H1 (cell line): ENCODE measurements at regions not wholly inside any gene's neighbourhood (a gene's known extent, or its start where the extent isn't known, plus 50 kb on each side); places are given as distances from the start of the nearest gene placed in this dataset.

ENCODE experiments used
- CTCF ChIA-PET: fragments of 300-600 bp; sonication (Branson Sonifier 250); formaldehyde crosslinking; loops from one replicate; lab custom pipeline; 2021; ENCODE audit not compliant: partially characterized antibody; lab: Charles Lee
- POLR2A ChIA-PET: fragments of 300-600 bp; sonication (Branson Sonifier 250); formaldehyde crosslinking; loops from one replicate; lab custom pipeline; 2021; ENCODE audit warnings: inconsistent platforms; ENCODE audit not compliant: partially characterized antibody; lab: Charles Lee
- DNase-seq, 2 experiments: peaks; one replicate each; pipeline versions ENCODE4 v3.0.0 to v3.0.0-alpha.2; 2010 to 2022; ENCODE audit warnings: low spot score in 2 of 2, low read depth in 1 of 2, mixed read lengths in 1 of 2
- FAIRE-seq: peaks from 2 replicates; lab custom pipeline; 2011; peaks lifted over from hg19 to GRCh38; lab: Jason Lieb, UNC
- H2AFZ ChIP-seq: 2 replicates; pipeline ENCODE4 v1.8.1; 2012; ENCODE audit warnings: low read length, inconsistent platforms
- H2AK5ac ChIP-seq: 2 replicates; pipeline ENCODE4 v1.6.1; 2013; ENCODE audit warnings: low read depth, low read length
- H2BK120ac ChIP-seq: replicated peaks from 2 replicates; pipeline ENCODE3; 2013; ENCODE audit warnings: low read depth, low read length, inconsistent platforms
- H2BK12ac ChIP-seq: 2 replicates; pipeline ENCODE4 v1.6.1; 2013; ENCODE audit warnings: low read depth, low read length
- H2BK15ac ChIP-seq: 2 replicates; pipeline ENCODE4 v1.6.1; 2013; ENCODE audit warnings: low read length
- H2BK20ac ChIP-seq: 2 replicates; pipeline ENCODE4 v1.6.1; 2013; ENCODE audit warnings: low read length
- H2BK5ac ChIP-seq: 2 replicates; pipeline ENCODE4 v1.6.1; 2013; ENCODE audit warnings: low read depth, low read length
- H3K14ac ChIP-seq: 2 replicates; pipeline ENCODE4 v1.6.1; 2013; ENCODE audit warnings: inconsistent platforms; ENCODE audit not compliant: insufficient read length
- H3K18ac ChIP-seq: 2 replicates; pipeline ENCODE4 v1.6.1; 2013; ENCODE audit warnings: low read length; ENCODE audit errors: extremely low read depth
- H3K23ac ChIP-seq: 2 replicates; pipeline ENCODE4 v1.6.1; 2013; ENCODE audit warnings: inconsistent platforms; ENCODE audit not compliant: insufficient read length
- H3K23me2 ChIP-seq: 2 replicates; pipeline ENCODE4 v1.6.1; 2013; ENCODE audit warnings: low read depth, low read length
- H3K27ac ChIP-seq: 2 replicates; pipeline ENCODE4 v1.6.1; 2011; ENCODE audit warnings: low read depth, low read length, inconsistent platforms
- H3K27me3 ChIP-seq, 4 experiments: replicated peaks in 1 of 4; 1 replicate in 1 of 4; 2 replicates in 3 of 4; pipeline versions ENCODE4 v1.6.1 to v1.8.1; 2011 to 2013; ENCODE audit warnings: low read length in 3 of 4, mild to moderate bottlenecking in 3 of 4, inconsistent platforms in 2 of 4, mixed read lengths in 2 of 4, moderate library complexity in 1 of 4; ENCODE audit not compliant: control insufficient read depth in 3 of 4, insufficient read depth in 3 of 4; ENCODE audit errors: extremely low read depth in 1 of 4
- H3K36me3 ChIP-seq, 4 experiments: 2 replicates each; pipeline versions ENCODE4 v1.6.1 to v1.8.1; 2011 to 2013; ENCODE audit warnings: mild to moderate bottlenecking in 4 of 4, low read length in 3 of 4, moderate library complexity in 2 of 4, control low read depth in 1 of 4, inconsistent platforms in 1 of 4; ENCODE audit not compliant: insufficient read depth in 4 of 4, control insufficient read depth in 2 of 4
- H3K4ac ChIP-seq: replicated peaks from 2 replicates; pipeline ENCODE3; 2013; ENCODE audit warnings: low read length, low read depth, mixed read lengths, inconsistent platforms; ENCODE audit not compliant: insufficient read length
- H3K4me1 ChIP-seq, 4 experiments: replicated peaks in 1 of 4; 1 replicate in 1 of 4; 2 replicates in 3 of 4; pipeline versions ENCODE4 v1.6.1 to v1.8.1; 2011 to 2013; ENCODE audit warnings: low read length in 3 of 4, inconsistent platforms in 2 of 4, mixed read lengths in 1 of 4; ENCODE audit not compliant: insufficient read depth in 4 of 4, control insufficient read depth in 3 of 4
- H3K4me2 ChIP-seq, 2 experiments: 2 replicates each; pipeline versions ENCODE4 v1.6.1 to v1.8.1; 2011 to 2013; ENCODE audit warnings: low read depth in 2 of 2, low read length in 2 of 2, control low read depth in 1 of 2, inconsistent platforms in 1 of 2, mild to moderate bottlenecking in 1 of 2; ENCODE audit not compliant: insufficient read depth in 1 of 2
- H3K4me3 ChIP-seq, 4 experiments: fragments of 200-600, 300-600 bp in 1 of 4; sonication (generic), shearing (Covaris generic), sonication (Bioruptor Twin) in 1 of 4; 2 replicates each; pipeline versions ENCODE4 v1.5.1 to v1.8.1; 2011 to 2016; ENCODE audit warnings: low read length in 4 of 4, low read depth in 3 of 4, control low read depth in 2 of 4, inconsistent platforms in 2 of 4, mild to moderate bottlenecking in 2 of 4, mixed read lengths in 1 of 4, moderate library complexity in 1 of 4; ENCODE audit not compliant: insufficient read depth in 2 of 4; ENCODE audit errors: extremely low read depth in 1 of 4
- H3K56ac ChIP-seq: replicated peaks from 2 replicates; pipeline ENCODE3; 2013; ENCODE audit warnings: low read depth, mild to moderate bottlenecking, mixed read lengths, low read length, inconsistent platforms; ENCODE audit not compliant: insufficient read length
- H3K79me1 ChIP-seq: 2 replicates; pipeline ENCODE4 v1.6.1; 2013; ENCODE audit warnings: low read depth, low read length, control low read depth
- H3K79me2 ChIP-seq, 2 experiments: 2 replicates each; pipeline versions ENCODE4 v1.6.1 to v1.8.1; 2012 to 2013; ENCODE audit warnings: low read length in 2 of 2, mild to moderate bottlenecking in 2 of 2, inconsistent platforms in 1 of 2; ENCODE audit not compliant: insufficient read depth in 2 of 2, control insufficient read depth in 1 of 2
- H3K9ac ChIP-seq, 4 experiments: replicated peaks in 1 of 4; 1 replicate in 1 of 4; 2 replicates in 3 of 4; pipeline versions ENCODE4 v1.6.1 to v1.8.1; 2011 to 2013; ENCODE audit warnings: low read depth in 3 of 4, low read length in 3 of 4, control low read depth in 2 of 4, mild to moderate bottlenecking in 2 of 4, moderate library complexity in 2 of 4, inconsistent platforms in 1 of 4; ENCODE audit errors: extremely low read depth in 1 of 4
- H3K9me3 ChIP-seq, 2 experiments: 2 replicates each; pipeline versions ENCODE4 v1.6.1 to v1.8.1; 2012 to 2013; ENCODE audit warnings: mild to moderate bottlenecking in 2 of 2, moderate library complexity in 2 of 2, control low read depth in 1 of 2, inconsistent platforms in 1 of 2, low read depth in 1 of 2, low read length in 1 of 2, mixed read lengths in 1 of 2; ENCODE audit not compliant: insufficient read depth in 2 of 2
- H4K20me1 ChIP-seq, 2 experiments: replicated peaks in 1 of 2; 2 replicates each; pipeline versions ENCODE3 to v1.8.1; 2011 to 2013; ENCODE audit warnings: inconsistent platforms in 2 of 2, low read length in 2 of 2, mild to moderate bottlenecking in 1 of 2; ENCODE audit not compliant: insufficient read depth in 2 of 2, control insufficient read depth in 1 of 2
- H4K5ac ChIP-seq: 2 replicates; pipeline ENCODE4 v1.6.1; 2013; ENCODE audit warnings: low read length, low read depth, mixed read lengths, inconsistent platforms; ENCODE audit not compliant: insufficient read length
- H4K8ac ChIP-seq: 2 replicates; pipeline ENCODE4 v1.8.0; 2013; ENCODE audit warnings: mild to moderate bottlenecking, moderate library complexity, low read length, inconsistent platforms; ENCODE audit not compliant: insufficient read depth; ENCODE audit errors: extremely low read depth
- H4K91ac ChIP-seq: replicated peaks from 2 replicates; pipeline ENCODE3; 2013; ENCODE audit warnings: low read length, mixed read lengths, inconsistent platforms; ENCODE audit not compliant: insufficient read length
- ATF3 ChIP-seq: IDR thresholded peaks from 2 replicates; pipeline ENCODE4 v1.6.1; 2011; ENCODE audit warnings: low read depth, mild to moderate bottlenecking, low read length; ENCODE audit not compliant: insufficient read depth
- CHD1 ChIP-seq: IDR thresholded peaks from 2 replicates; pipeline ENCODE4 v1.6.1; 2012; ENCODE audit warnings: low read depth, low read length, improper control_type of control experiment
- GABPA ChIP-seq: IDR thresholded peaks from 2 replicates; pipeline ENCODE4 v1.6.1; 2011; ENCODE audit warnings: mild to moderate bottlenecking, low read length, moderate library complexity, borderline replicate concordance; ENCODE audit not compliant: insufficient read depth
- HDAC6 ChIP-seq: IDR thresholded peaks from one replicate; pipeline ENCODE4 v1.7.1; 2012; ENCODE audit warnings: low read depth, mild to moderate bottlenecking, inconsistent platforms, low read length, moderate library complexity
- KDM1A ChIP-seq: fragments of 200-600, 300-600 bp; sonication (generic); IDR thresholded peaks from 2 replicates; pipeline ENCODE4 v1.7.1; 2016; ENCODE audit warnings: mild to moderate bottlenecking, low read length, borderline replicate concordance
- MAX ChIP-seq: IDR thresholded peaks from 2 replicates; pipeline ENCODE4 v1.6.1; 2012; ENCODE audit warnings: inconsistent platforms
- NANOG ChIP-seq: IDR thresholded peaks from 2 replicates; pipeline ENCODE4 v1.6.1; 2011; ENCODE audit warnings: low read length, low read depth, mild to moderate bottlenecking, inconsistent platforms; ENCODE audit not compliant: insufficient read depth, poor library complexity, severe bottlenecking
- NRF1 ChIP-seq: IDR thresholded peaks from 2 replicates; pipeline ENCODE4 v1.6.1; 2011; ENCODE audit warnings: mild to moderate bottlenecking, low read depth, low read length, improper control_type of control experiment
- POU5F1 ChIP-seq: IDR thresholded peaks from 2 replicates; pipeline ENCODE4 v1.6.1; 2011; ENCODE audit warnings: low read depth, mild to moderate bottlenecking, low read length, moderate library complexity
- RAD21 ChIP-seq, 2 experiments: IDR thresholded peaks in 1 of 2; conservative IDR thresholded peaks in 1 of 2; 2 replicates each; pipeline ENCODE4 v1.6.1; 2011; ENCODE audit warnings: low read depth in 2 of 2, low read length in 2 of 2, improper control_type of control experiment in 1 of 2, inconsistent platforms in 1 of 2, mild to moderate bottlenecking in 1 of 2, moderate library complexity in 1 of 2
- RBBP5 ChIP-seq: IDR thresholded peaks from 2 replicates; pipeline ENCODE4 v1.7.1; 2012; ENCODE audit warnings: low read depth, mild to moderate bottlenecking, inconsistent platforms, low read length, moderate library complexity, borderline replicate concordance
- RFX5 ChIP-seq: IDR thresholded peaks from 2 replicates; pipeline ENCODE4 v1.6.1; 2011; ENCODE audit warnings: low read depth, low read length, improper control_type of control experiment, borderline replicate concordance
- SIX5 ChIP-seq: IDR thresholded peaks from 2 replicates; pipeline ENCODE4 v1.6.1; 2011; ENCODE audit warnings: mild to moderate bottlenecking, low read depth, low read length
- TAF7 ChIP-seq: optimal IDR thresholded peaks from 2 replicates; pipeline ENCODE3; 2011; ENCODE audit warnings: low read depth, mild to moderate bottlenecking, inconsistent platforms, low read length, moderate library complexity, borderline replicate concordance
- WGBS, 2 experiments: shearing (Covaris generic) in 1 of 2; methylation state at CpG; one replicate each; pipeline versions ENCODE4 v1.1.6 to v1.1.7; 2013 to 2015; ENCODE audit warnings: low lambda C conversion rate in 2 of 2, mixed read lengths in 2 of 2, inconsistent platforms in 1 of 2, low coverage in 1 of 2, missing lambda C conversion rate in 1 of 2; ENCODE audit not compliant: insufficient replicate concordance in 2 of 2, insufficient coverage in 1 of 2, insufficient read length in 1 of 2; ENCODE audit errors: extremely low coverage in 1 of 2, missing lambda C conversion rate in 1 of 2; 5-methylcytosine and 5-hydroxymethylcytosine counted together

- Histone ChIP-seq H4K91ac (no peak overlapping the region), H3K4ac (no peak overlapping the region), H3K27me3 (no peaks in the 10 kb centered on the region), H2BK15ac (no peak overlapping the region), H4K5ac (no peak overlapping the region), H3K4me1 (no peaks in the 10 kb centered on the region; a peak in 2 of 7 replicates), H3K56ac (no peak overlapping the region), H2BK20ac (no peak overlapping the region), H2BK12ac (no peak overlapping the region), H3K36me3 (no peaks in the 10 kb centered on the region), H2BK5ac (no peak overlapping the region), H2BK120ac (no peak overlapping the region), H3K14ac (no peak overlapping the region), H3K27ac (no peak overlapping the region), H3K4me3 (no peak overlapping the region), H3K79me2 (no peaks in the 10 kb centered on the region), H3K9ac (no peak overlapping the region), H3K23me2 (no peaks in the 10 kb centered on the region), H3K79me1 (no peaks in the 10 kb centered on the region), H3K4me2 (no peak overlapping the region; a peak in 1 of 4 replicates), H3K23ac (no peak overlapping the region), H4K8ac (no peak overlapping the region), H2AK5ac (no peak overlapping the region), H2AFZ (no peak overlapping the region), H3K18ac (no peak overlapping the region), H4K20me1 (no peaks in the 10 kb centered on the region), H3K9me3 (peaks cover 9 to 12% of the 10 kb centered on the region in 2 experiments)
- POLR2A ChIA-PET, result no interaction called here
- WGBS, 2 experiments, result 78% methylated on average over 6 of the region's 6 CpGs; no CpG with 5 or more reads in 1 of the 2 experiments
- CTCF ChIA-PET, result interaction anchor here (0.6 kb wide), 1 partner anchor 302 kb away, joined by 3 read pairs; no protein-coding TSS in a partner anchor
- FAIRE-seq (no peak), DNase-seq (no peak)
- TF ChIP-seq RAD21 (IDR thresholded peaks at IDR 0.05 in 1 of 2, conservative IDR thresholded peaks at IDR 0.05 in 1 of 2; ENCODE audit: low read depth in 2 of 2, low read length in 2 of 2) (no peak), NANOG (no peak), CHD1 (no peak), NRF1 (no peak), MAX (no peak), RBBP5 (no peak), ATF3 (no peak), HDAC6 (no peak), GABPA (no peak), RFX5 (no peak), SIX5 (no peak), TAF7 (no peak), KDM1A (no peak), POU5F1 (no peak)
These were observed 499.1 kb downstream of the ACTR3B start for GRCh38 chr7:153258686-153259085.
